SU-DHL-6 (cell line): ENCODE measurements at regions not wholly inside any gene's neighbourhood (a gene's known extent, or its start where the extent isn't known, plus 50 kb on each side); places are given as distances from the start of the nearest gene placed in this dataset.

ENCODE experiments used
- H2AFZ ChIP-seq: fragments of 200-600 bp; sonication (generic); 2 replicates; pipeline ENCODE4 v1.6.1; 2014; ENCODE audit warnings: low read depth, mild to moderate bottlenecking, moderate library complexity, mixed read lengths, antibody characterized with exemption, low read length; ENCODE audit not compliant: severe bottlenecking
- H3F3A ChIP-seq: fragments of 200-600 bp; shearing (Covaris generic); 2 replicates; pipeline ENCODE4 v1.6.0; 2016; ENCODE audit warnings: antibody characterized with exemption, mild to moderate bottlenecking; ENCODE audit not compliant: insufficient read depth
- H3K27ac ChIP-seq: fragments of 200-600 bp; sonication (generic); 2 replicates; pipeline ENCODE4 v1.5.1; 2016; ENCODE audit warnings: low read depth, mild to moderate bottlenecking, low read length, moderate library complexity, mixed read lengths
- H3K27me3 ChIP-seq: fragments of 200-600 bp; sonication (generic), shearing (Covaris generic); 2 replicates; pipeline ENCODE4 v1.6.0; 2014; ENCODE audit warnings: mild to moderate bottlenecking, low read length
- H3K36me3 ChIP-seq: fragments of 200-600 bp; sonication (generic); 2 replicates; pipeline ENCODE4 v1.6.1; 2014; ENCODE audit warnings: mild to moderate bottlenecking, low read length, mixed read lengths
- H3K4me2 ChIP-seq: fragments of 300-600, 200-600 bp; shearing (Covaris generic), sonication (generic); 2 replicates; pipeline ENCODE4 v1.6.0; 2014; ENCODE audit warnings: low read length, low read depth, mild to moderate bottlenecking; ENCODE audit not compliant: poor library complexity, severe bottlenecking
- H3K4me3 ChIP-seq: fragments of 200-600 bp; sonication (generic); 2 replicates; pipeline ENCODE4 v1.5.1; 2014; ENCODE audit warnings: antibody characterized with exemption, low read length, mild to moderate bottlenecking, mixed read lengths; ENCODE audit not compliant: insufficient read depth, poor library complexity, severe bottlenecking
- H3K79me2 ChIP-seq: fragments of 200-600 bp; sonication (generic); 2 replicates; pipeline ENCODE4 v1.6.1; 2014; ENCODE audit warnings: mild to moderate bottlenecking, low read length, moderate library complexity; ENCODE audit not compliant: insufficient read depth
- H3K9ac ChIP-seq: fragments of 200-600 bp; sonication (generic); 2 replicates; pipeline ENCODE4 v1.7.0; 2014; ENCODE audit warnings: mild to moderate bottlenecking, low read length
- H3K9me2 ChIP-seq: fragments of 200-600 bp; sonication (generic); replicated peaks from 2 replicates; pipeline ENCODE4 v1.6.1; 2014; ENCODE audit warnings: low read length; ENCODE audit not compliant: insufficient read depth
- H3K9me3 ChIP-seq: fragments of 200-600 bp; sonication (generic); 2 replicates; pipeline ENCODE4 v1.6.1; 2014; ENCODE audit warnings: low read length, mixed read lengths; ENCODE audit not compliant: insufficient read depth
- H4K20me1 ChIP-seq: fragments of 200-600 bp; sonication (generic); 2 replicates; pipeline ENCODE4 v1.6.1; 2014; ENCODE audit warnings: low read depth, mild to moderate bottlenecking, antibody characterized with exemption, low read length, moderate library complexity, mixed read lengths
- CTCF ChIP-seq: fragments of 200-600 bp; sonication (generic); IDR thresholded peaks from one replicate; pipeline ENCODE4 v1.5.1; 2017; ENCODE audit warnings: antibody characterized with exemption, mild to moderate bottlenecking, low read length, moderate library complexity; ENCODE audit not compliant: insufficient read depth, poor library complexity, severe bottlenecking
- EZH2phosphoT487 ChIP-seq: fragments of 200-600 bp; sonication (generic), shearing (Covaris generic); conservative IDR thresholded peaks from 2 replicates; pipeline ENCODE4 v1.6.1; 2018; ENCODE audit warnings: mild to moderate bottlenecking, antibody characterized with exemption, low read length, moderate library complexity, mixed read lengths

GRCh38 chr4:181823183-181823582, 420.0 kb upstream of the TENM3 start:
- H3K27ac ChIP-seq: no peak overlapping the region
- no peaks in the 10 kb centered on the region for H3K79me2 ChIP-seq

GRCh38 chr4:181823645-181824044, 419.6 kb upstream of the TENM3 start:
- Histone ChIP-seq H3K4me2 (no peak overlapping the region), H3K9me3 (no peaks in the 10 kb centered on the region), H4K20me1 (no peaks in the 10 kb centered on the region), H3K36me3 (no peaks in the 10 kb centered on the region), H3K9ac (no peak overlapping the region), H3K27ac (no peak overlapping the region), H3F3A (no peaks in the 10 kb centered on the region), H3K9me2 (no peaks in the 10 kb centered on the region), H3K79me2 (no peaks in the 10 kb centered on the region), H3K27me3 (no peaks in the 10 kb centered on the region), H2AFZ (no peak overlapping the region), H3K4me3 (no peak overlapping the region)
- no peak for TF ChIP-seq CTCF
- no peak for TF ChIP-seq EZH2phosphoT487

More at GRCh38 chr4:181823183-181823582, 420.0 kb upstream of the TENM3 start:
- H3K9me3 ChIP-seq: no peaks in the 10 kb centered on the region
- H3K9me2 ChIP-seq: no peaks in the 10 kb centered on the region
- H3K36me3 ChIP-seq: no peaks in the 10 kb centered on the region
- no peak overlapping the region for H3K4me2 ChIP-seq
- TF ChIP-seq CTCF: no peak
- H2AFZ ChIP-seq: no peak overlapping the region
- no peaks in the 10 kb centered on the region for H4K20me1 ChIP-seq
- H3F3A ChIP-seq: no peaks in the 10 kb centered on the region
- H3K4me3 ChIP-seq: no peak overlapping the region
- no peaks in the 10 kb centered on the region for H3K27me3 ChIP-seq
- no peak overlapping the region for H3K9ac ChIP-seq

GRCh38 chr4:181825564-181825963, 417.6 kb upstream of the TENM3 start:
- Histone ChIP-seq H3K36me3 (no peaks in the 10 kb centered on the region), H3K9me2 (no peaks in the 10 kb centered on the region), H3K27me3 (no peaks in the 10 kb centered on the region), H3K79me2 (no peaks in the 10 kb centered on the region), H3K9ac (no peak overlapping the region), H3K4me3 (no peak overlapping the region), H4K20me1 (no peaks in the 10 kb centered on the region), H3F3A (no peaks in the 10 kb centered on the region), H3K4me2 (no peak overlapping the region), H3K27ac (no peak overlapping the region), H2AFZ (no peak overlapping the region), H3K9me3 (no peaks in the 10 kb centered on the region)
- TF ChIP-seq CTCF (no peak), EZH2phosphoT487 (no peak)

- Histone ChIP-seq H3K9ac (no peak overlapping the region), H3K4me2 (no peak overlapping the region), H3K79me2 (no peaks in the 10 kb centered on the region), H3K4me3 (no peak overlapping the region), H3K9me2 (no peaks in the 10 kb centered on the region), H3K27me3 (no peaks in the 10 kb centered on the region), H3K27ac (no peak overlapping the region), H4K20me1 (no peaks in the 10 kb centered on the region), H3F3A (no peaks in the 10 kb centered on the region), H3K36me3 (no peaks in the 10 kb centered on the region), H3K9me3 (no peaks in the 10 kb centered on the region), H2AFZ (no peak overlapping the region)
- TF ChIP-seq CTCF (no peak), EZH2phosphoT487 (no peak)
Measured at GRCh38 chr4:181827246-181827645, 416.0 kb upstream of the TENM3 start.
